Brain microvascular endothelial cell (primary cell): ENCODE measurements at regions not wholly inside any gene's neighbourhood (a gene's known extent, or its start where the extent isn't known, plus 50 kb on each side); places are given as distances from the start of the nearest gene placed in this dataset.

Experiments used
- DNase-seq: peaks from one replicate; pipeline ENCODE4 v3.0.0-alpha.2; 2020
- H3K27ac ChIP-seq: fragments of 250-450 bp; sonication (Bioruptor Pico); 2 replicates; pipeline ENCODE4 v1.5.1; 2020; ENCODE audit warnings: mild to moderate bottlenecking, moderate library complexity
- H3K27me3 ChIP-seq: fragments of 250-450 bp; sonication (Bioruptor Pico); replicated peaks from 2 replicates; pipeline ENCODE4 v1.5.1; 2020; ENCODE audit warnings: mild to moderate bottlenecking
- H3K36me3 ChIP-seq: fragments of 250-450 bp; sonication (Bioruptor Pico); replicated peaks from 2 replicates; pipeline ENCODE4 v1.5.1; 2020; ENCODE audit warnings: mild to moderate bottlenecking
- H3K4me3 ChIP-seq: 2 replicates; pipeline ENCODE4 v1.5.1; 2011; ENCODE audit warnings: low read depth, mild to moderate bottlenecking, control low read depth, low read length, moderate library complexity
- in situ Hi-C: cut with HindIII; loops from 2 replicates; pipeline ENCODE4 v1.10.0; 2017; ENCODE audit warnings: low sequenced_read_pairs, low pct_ligation_motif_present
- TF ChIP-seq, protein P1 (sequence below): IDR thresholded peaks from 2 replicates; pipeline ENCODE4 v1.5.1; 2011; ENCODE audit warnings: low read depth, mild to moderate bottlenecking, moderate library complexity, low read length, control low read depth, inconsistent platforms; ENCODE audit errors: missing control alignments

GRCh38 chr3:22606461-22606860 lies 596.7 kb upstream of the UBE2E2 start:
- in situ Hi-C loops: no loop called here
- no peak overlapping the region for H3K4me3 ChIP-seq
- no peak overlapping the region for H3K27ac ChIP-seq
- TF ChIP-seq, protein P1, sequence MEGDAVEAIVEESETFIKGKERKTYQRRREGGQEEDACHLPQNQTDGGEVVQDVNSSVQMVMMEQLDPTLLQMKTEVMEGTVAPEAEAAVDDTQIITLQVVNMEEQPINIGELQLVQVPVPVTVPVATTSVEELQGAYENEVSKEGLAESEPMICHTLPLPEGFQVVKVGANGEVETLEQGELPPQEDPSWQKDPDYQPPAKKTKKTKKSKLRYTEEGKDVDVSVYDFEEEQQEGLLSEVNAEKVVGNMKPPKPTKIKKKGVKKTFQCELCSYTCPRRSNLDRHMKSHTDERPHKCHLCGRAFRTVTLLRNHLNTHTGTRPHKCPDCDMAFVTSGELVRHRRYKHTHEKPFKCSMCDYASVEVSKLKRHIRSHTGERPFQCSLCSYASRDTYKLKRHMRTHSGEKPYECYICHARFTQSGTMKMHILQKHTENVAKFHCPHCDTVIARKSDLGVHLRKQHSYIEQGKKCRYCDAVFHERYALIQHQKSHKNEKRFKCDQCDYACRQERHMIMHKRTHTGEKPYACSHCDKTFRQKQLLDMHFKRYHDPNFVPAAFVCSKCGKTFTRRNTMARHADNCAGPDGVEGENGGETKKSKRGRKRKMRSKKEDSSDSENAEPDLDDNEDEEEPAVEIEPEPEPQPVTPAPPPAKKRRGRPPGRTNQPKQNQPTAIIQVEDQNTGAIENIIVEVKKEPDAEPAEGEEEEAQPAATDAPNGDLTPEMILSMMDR: no peak
- no peaks in the 10 kb centered on the region for H3K36me3 ChIP-seq
- no peaks in the 10 kb centered on the region for H3K27me3 ChIP-seq
- DNase-seq: no peak

GRCh38 chr3:22606938-22607337 lies 596.2 kb upstream of the UBE2E2 start:
- Histone ChIP-seq H3K4me3 (no peak overlapping the region), H3K27me3 (no peaks in the 10 kb centered on the region), H3K36me3 (no peaks in the 10 kb centered on the region), H3K27ac (no peak overlapping the region)
- in situ Hi-C loops: no loop called here
- TF ChIP-seq, protein P1: no peak
- DNase-seq: no peak

- in situ Hi-C loops: no loop called here
Measured at GRCh38 chr3:22608093-22608492, 595.0 kb upstream of the UBE2E2 start.

DNA sequence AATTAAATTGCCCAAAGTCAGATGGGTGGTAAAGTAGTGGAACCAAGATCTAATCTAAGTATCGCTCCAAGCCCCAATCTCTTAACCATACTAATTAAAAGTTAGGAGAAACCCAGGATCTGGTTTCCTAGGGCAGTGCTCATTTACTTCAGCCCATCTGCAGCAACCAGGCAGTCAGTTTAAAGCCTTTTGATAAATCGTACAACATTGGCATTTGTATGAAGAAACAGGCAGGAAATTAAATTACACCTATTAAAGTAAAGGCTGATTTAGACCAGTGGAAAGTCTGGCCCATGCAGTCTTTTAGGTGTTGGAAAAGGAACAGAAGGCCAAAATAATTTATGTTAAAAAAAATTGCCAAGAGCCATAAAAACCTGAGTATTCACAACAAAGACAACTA lies 594.4 kb upstream of the UBE2E2 start:
- in situ Hi-C loops: no loop called here
- no peaks in the 10 kb centered on the region for H3K36me3 ChIP-seq
- DNase-seq: no peak
- H3K27me3 ChIP-seq: no peaks in the 10 kb centered on the region
- TF ChIP-seq, protein P1: no peak
- H3K4me3 ChIP-seq: no peak overlapping the region
- no peak overlapping the region for H3K27ac ChIP-seq

More at GRCh38 chr3:22608093-22608492, 595.0 kb upstream of the UBE2E2 start:
- TF ChIP-seq, protein P1: no peak
- DNase-seq: no peak
- no peaks in the 10 kb centered on the region for H3K27me3 ChIP-seq
- H3K27ac ChIP-seq: no peak overlapping the region
- H3K4me3 ChIP-seq: no peak overlapping the region
- H3K36me3 ChIP-seq: no peaks in the 10 kb centered on the region

DNA sequence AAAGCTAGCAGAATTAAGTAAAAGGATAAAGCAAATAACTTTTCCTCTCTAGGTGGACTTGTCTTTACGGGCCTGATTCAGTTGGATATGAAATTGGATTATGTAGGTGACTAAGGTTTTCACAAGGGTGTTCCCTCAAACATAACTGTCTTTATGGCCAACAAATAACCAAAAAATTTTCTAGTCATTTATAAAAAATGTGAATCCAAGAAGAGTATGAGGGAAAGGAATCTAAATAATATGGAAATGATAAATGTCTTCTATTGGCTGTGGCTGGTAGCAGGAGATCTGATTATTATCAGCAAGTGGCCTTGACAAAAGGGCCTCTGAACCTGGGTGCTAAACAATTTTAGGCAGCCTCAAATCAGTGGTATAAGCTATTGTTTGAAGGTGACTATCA lies 594.0 kb upstream of the UBE2E2 start:
- in situ Hi-C loops: no loop called here
- Histone ChIP-seq H3K27me3 (no peaks in the 10 kb centered on the region), H3K36me3 (no peaks in the 10 kb centered on the region), H3K4me3 (no peak overlapping the region), H3K27ac (no peak overlapping the region)
- TF ChIP-seq, protein P1: no peak
- no peak for DNase-seq

- H3K27ac ChIP-seq: no peak overlapping the region
- H3K27me3 ChIP-seq: no peaks in the 10 kb centered on the region
- in situ Hi-C loops: no loop called here
- no peak for DNase-seq
- TF ChIP-seq, protein P1: no peak
- no peak overlapping the region for H3K4me3 ChIP-seq
- no peaks in the 10 kb centered on the region for H3K36me3 ChIP-seq
Measured at GRCh38 chr3:22612927-22613326, 590.2 kb upstream of the UBE2E2 start.
